ENCODE measurements at regions not wholly inside any gene's neighbourhood (a gene's known extent, or its start where the extent isn't known, plus 50 kb on each side); places are given as distances from the start of the nearest gene placed in this dataset.

DNA sequence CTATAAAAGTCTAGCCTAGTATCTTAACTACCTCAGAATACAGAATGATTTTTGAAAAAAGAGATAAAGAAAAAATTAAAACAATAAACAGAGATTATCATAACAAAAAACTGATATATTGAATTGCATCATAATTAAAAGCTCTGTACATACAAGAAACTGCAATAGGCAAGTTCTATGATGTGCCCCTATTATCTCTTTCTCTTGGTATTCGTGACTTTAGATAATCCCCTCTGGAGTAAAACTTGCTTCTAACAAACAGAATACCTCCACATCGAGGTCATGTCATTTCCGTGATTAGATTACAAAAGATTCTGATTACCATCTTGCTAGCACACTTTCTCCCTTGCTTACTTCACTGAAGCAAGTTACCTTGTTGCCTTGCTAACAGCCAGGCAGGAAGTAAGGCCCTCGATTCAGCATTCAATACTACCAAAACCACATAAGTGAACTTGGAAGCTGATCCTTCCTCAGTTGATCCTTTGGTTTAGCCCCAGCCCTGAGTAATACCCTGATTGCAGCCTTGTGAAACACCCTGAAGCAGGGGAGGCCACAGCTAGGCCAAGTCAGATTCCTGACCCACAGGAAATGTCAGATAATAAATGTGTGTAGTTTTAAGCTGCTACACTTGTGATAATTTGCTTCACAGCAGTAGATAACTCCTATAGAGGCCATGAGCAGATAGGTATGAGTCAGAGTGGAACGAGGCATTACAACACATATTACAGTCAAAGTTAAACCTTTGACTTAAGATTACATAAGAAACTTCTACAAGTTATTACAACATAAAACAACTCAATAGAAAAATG lies 53.7 kb upstream of the TMX4 start:
- peak; percentile 41 for DNase-seq

DNA sequence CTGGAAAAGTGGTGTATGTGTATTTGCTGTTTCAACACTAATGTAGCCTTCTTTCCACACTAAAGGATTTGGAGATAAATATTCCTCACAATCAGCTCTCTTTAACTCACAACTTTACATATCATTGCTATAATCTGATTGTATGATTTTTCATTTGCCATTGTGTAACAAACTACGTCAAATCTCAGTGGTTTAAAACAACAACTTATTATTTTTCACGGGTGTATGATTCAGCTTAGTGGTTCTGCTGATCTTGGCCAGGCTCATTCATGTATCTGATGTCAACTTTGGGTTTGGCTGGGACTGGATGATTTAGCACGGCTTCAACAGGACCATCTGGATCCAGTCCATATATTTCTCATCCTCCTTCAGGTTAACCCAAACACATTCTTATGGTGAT lies 55.4 kb upstream of the TMX4 start:
- DNase-seq, result no peak

DNA sequence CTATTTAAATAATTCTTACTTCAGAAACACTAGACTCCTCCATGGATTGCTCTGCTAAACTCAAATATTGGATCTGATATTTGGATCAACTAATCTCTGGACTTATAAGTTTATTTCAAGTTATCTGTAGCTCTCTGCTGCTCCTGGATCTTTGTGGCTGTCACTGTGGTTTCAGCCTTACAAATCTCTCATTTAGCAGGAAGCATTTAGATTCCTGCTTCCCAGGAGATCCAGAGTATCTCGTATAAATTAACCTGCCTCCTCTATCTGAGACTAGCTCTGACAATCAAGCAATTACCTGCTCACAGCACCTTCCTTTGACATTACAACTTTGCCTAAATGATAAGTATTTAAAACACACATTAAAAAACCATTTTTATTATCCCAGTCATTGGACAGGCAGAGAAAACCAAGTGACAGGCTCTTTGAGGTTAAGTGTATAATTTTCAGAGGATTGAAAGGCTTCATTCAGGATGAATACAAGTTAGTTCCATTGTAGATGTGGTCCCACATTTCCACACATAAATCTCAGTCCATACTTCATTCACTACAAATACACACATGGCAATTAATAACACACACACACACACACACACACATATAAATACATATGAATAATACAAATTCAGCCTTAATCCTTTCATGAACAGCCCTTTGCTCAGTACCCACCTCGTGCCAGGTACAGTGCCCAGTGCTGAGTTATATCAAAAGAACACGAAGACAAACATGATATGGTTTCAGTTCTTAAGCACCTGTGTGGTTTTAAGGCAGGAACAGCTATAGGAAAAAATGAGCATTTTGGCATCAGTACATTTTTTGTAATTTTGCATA lies 55.5 kb upstream of the PLCB1 start:
- DNase-seq, result no peak

DNA sequence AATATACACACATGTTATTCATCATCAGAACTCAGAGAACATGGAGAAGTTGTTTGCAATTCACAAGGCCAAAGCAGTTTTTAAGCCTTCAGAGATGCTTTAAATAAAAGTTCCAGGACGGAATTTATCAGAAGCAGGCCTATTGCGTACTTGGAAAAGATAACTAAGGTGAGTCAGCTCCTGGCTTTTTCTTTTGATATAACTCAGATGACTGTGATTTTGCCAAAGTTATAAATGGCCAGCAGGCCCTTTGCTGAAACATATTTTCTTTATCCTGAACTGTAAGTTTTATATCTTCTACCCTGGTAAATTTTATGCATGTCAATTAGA lies 55.0 kb upstream of the PLCB1 start:
- no peak for DNase-seq

DNA sequence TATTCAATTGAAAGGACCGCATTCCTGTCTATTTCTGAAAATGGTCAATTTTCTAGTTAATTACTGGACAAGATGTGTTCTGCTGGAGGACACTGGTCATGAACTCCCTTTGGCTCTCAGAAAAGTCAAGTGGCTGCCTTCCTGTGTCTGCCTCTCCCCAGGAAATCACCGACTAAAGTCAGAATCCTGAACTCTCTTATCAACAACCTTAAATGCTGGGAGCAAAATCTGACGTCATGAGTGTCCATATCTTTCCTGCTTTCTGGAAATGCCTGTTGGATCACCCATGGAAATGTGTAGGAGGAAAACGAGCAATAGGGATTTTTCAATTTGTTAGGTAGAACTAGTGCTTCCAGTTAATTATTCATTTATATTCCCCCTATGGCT lies 53.5 kb upstream of the PLCB1 start:
- no peak for DNase-seq

DNA sequence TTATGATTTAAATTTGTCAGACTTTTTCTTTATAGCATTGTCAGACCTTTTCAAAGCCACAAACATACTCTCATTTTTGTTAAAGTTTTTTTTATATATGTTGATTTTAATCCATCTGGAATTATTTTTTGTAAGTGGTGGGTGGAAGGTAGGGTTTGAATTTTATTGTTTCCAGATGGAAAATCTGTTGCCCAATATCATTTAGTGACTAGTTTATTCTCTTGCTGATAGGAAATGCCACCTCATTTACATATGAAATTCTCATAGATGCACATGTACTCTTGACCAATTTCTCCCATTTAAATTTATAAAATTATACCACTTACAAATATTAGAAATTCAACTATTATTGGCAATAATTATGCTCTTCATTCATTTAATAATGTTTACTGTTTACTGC lies 52.1 kb upstream of the PLCB1 start:
- DNase-seq, result no peak

DNA sequence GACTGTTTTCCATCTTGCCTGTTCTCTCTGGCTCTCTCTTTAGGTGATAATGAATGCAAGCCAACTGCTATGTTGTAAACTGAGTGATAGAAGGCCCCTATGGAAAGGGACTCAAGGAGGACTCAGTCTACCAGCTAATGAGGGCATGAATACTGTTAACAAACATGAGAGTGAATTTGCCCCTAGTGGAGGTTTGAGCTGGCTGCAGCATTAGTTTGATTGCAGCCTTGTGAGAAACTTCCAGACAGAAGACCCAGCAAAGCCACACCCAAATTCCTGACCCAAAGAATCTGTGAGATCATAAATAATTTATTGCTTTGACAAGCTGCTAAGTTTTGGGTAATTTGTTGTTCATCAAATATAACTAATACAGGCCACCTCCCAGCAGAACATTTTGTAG lies 50.0 kb upstream of the PLCB1 start:
- DNase-seq, result no peak

Data from central memory CD4-positive, alpha-beta T cell (primary cell).